H1 (cell line): ENCODE measurements at regions not wholly inside any gene's neighbourhood (a gene's known extent, or its start where the extent isn't known, plus 50 kb on each side); places are given as distances from the start of the nearest gene placed in this dataset.

ENCODE experiments used
- CTCF ChIA-PET: fragments of 300-600 bp; sonication (Branson Sonifier 250); formaldehyde crosslinking; loops from one replicate; lab custom pipeline; 2021; ENCODE audit not compliant: partially characterized antibody; lab: Charles Lee
- POLR2A ChIA-PET: fragments of 300-600 bp; sonication (Branson Sonifier 250); formaldehyde crosslinking; loops from one replicate; lab custom pipeline; 2021; ENCODE audit warnings: inconsistent platforms; ENCODE audit not compliant: partially characterized antibody; lab: Charles Lee
- DNase-seq, 2 experiments: peaks; one replicate each; pipeline versions ENCODE4 v3.0.0 to v3.0.0-alpha.2; 2010 to 2022; ENCODE audit warnings: low spot score in 2 of 2, low read depth in 1 of 2, mixed read lengths in 1 of 2
- FAIRE-seq: peaks from 2 replicates; lab custom pipeline; 2011; peaks lifted over from hg19 to GRCh38; lab: Jason Lieb, UNC
- H2AFZ ChIP-seq: 2 replicates; pipeline ENCODE4 v1.8.1; 2012; ENCODE audit warnings: low read length, inconsistent platforms
- H2AK5ac ChIP-seq: 2 replicates; pipeline ENCODE4 v1.6.1; 2013; ENCODE audit warnings: low read depth, low read length
- H2BK120ac ChIP-seq: replicated peaks from 2 replicates; pipeline ENCODE3; 2013; ENCODE audit warnings: low read depth, low read length, inconsistent platforms
- H2BK12ac ChIP-seq: 2 replicates; pipeline ENCODE4 v1.6.1; 2013; ENCODE audit warnings: low read depth, low read length
- H2BK15ac ChIP-seq: 2 replicates; pipeline ENCODE4 v1.6.1; 2013; ENCODE audit warnings: low read length
- H2BK20ac ChIP-seq: 2 replicates; pipeline ENCODE4 v1.6.1; 2013; ENCODE audit warnings: low read length
- H2BK5ac ChIP-seq: 2 replicates; pipeline ENCODE4 v1.6.1; 2013; ENCODE audit warnings: low read depth, low read length
- H3K14ac ChIP-seq: 2 replicates; pipeline ENCODE4 v1.6.1; 2013; ENCODE audit warnings: inconsistent platforms; ENCODE audit not compliant: insufficient read length
- H3K18ac ChIP-seq: 2 replicates; pipeline ENCODE4 v1.6.1; 2013; ENCODE audit warnings: low read length; ENCODE audit errors: extremely low read depth
- H3K23ac ChIP-seq: 2 replicates; pipeline ENCODE4 v1.6.1; 2013; ENCODE audit warnings: inconsistent platforms; ENCODE audit not compliant: insufficient read length
- H3K23me2 ChIP-seq: 2 replicates; pipeline ENCODE4 v1.6.1; 2013; ENCODE audit warnings: low read depth, low read length
- H3K27ac ChIP-seq: 2 replicates; pipeline ENCODE4 v1.6.1; 2011; ENCODE audit warnings: low read depth, low read length, inconsistent platforms
- H3K27me3 ChIP-seq, 4 experiments: replicated peaks in 1 of 4; 1 replicate in 1 of 4; 2 replicates in 3 of 4; pipeline versions ENCODE4 v1.6.1 to v1.8.1; 2011 to 2013; ENCODE audit warnings: low read length in 3 of 4, mild to moderate bottlenecking in 3 of 4, inconsistent platforms in 2 of 4, mixed read lengths in 2 of 4, moderate library complexity in 1 of 4; ENCODE audit not compliant: control insufficient read depth in 3 of 4, insufficient read depth in 3 of 4; ENCODE audit errors: extremely low read depth in 1 of 4
- H3K36me3 ChIP-seq, 4 experiments: 2 replicates each; pipeline versions ENCODE4 v1.6.1 to v1.8.1; 2011 to 2013; ENCODE audit warnings: mild to moderate bottlenecking in 4 of 4, low read length in 3 of 4, moderate library complexity in 2 of 4, control low read depth in 1 of 4, inconsistent platforms in 1 of 4; ENCODE audit not compliant: insufficient read depth in 4 of 4, control insufficient read depth in 2 of 4
- H3K4ac ChIP-seq: replicated peaks from 2 replicates; pipeline ENCODE3; 2013; ENCODE audit warnings: low read length, low read depth, mixed read lengths, inconsistent platforms; ENCODE audit not compliant: insufficient read length
- H3K4me1 ChIP-seq, 4 experiments: replicated peaks in 1 of 4; 1 replicate in 1 of 4; 2 replicates in 3 of 4; pipeline versions ENCODE4 v1.6.1 to v1.8.1; 2011 to 2013; ENCODE audit warnings: low read length in 3 of 4, inconsistent platforms in 2 of 4, mixed read lengths in 1 of 4; ENCODE audit not compliant: insufficient read depth in 4 of 4, control insufficient read depth in 3 of 4
- H3K4me2 ChIP-seq, 2 experiments: 2 replicates each; pipeline versions ENCODE4 v1.6.1 to v1.8.1; 2011 to 2013; ENCODE audit warnings: low read depth in 2 of 2, low read length in 2 of 2, control low read depth in 1 of 2, inconsistent platforms in 1 of 2, mild to moderate bottlenecking in 1 of 2; ENCODE audit not compliant: insufficient read depth in 1 of 2
- H3K4me3 ChIP-seq, 4 experiments: fragments of 200-600, 300-600 bp in 1 of 4; sonication (generic), shearing (Covaris generic), sonication (Bioruptor Twin) in 1 of 4; 2 replicates each; pipeline versions ENCODE4 v1.5.1 to v1.8.1; 2011 to 2016; ENCODE audit warnings: low read length in 4 of 4, low read depth in 3 of 4, control low read depth in 2 of 4, inconsistent platforms in 2 of 4, mild to moderate bottlenecking in 2 of 4, mixed read lengths in 1 of 4, moderate library complexity in 1 of 4; ENCODE audit not compliant: insufficient read depth in 2 of 4; ENCODE audit errors: extremely low read depth in 1 of 4
- H3K56ac ChIP-seq: replicated peaks from 2 replicates; pipeline ENCODE3; 2013; ENCODE audit warnings: low read depth, mild to moderate bottlenecking, mixed read lengths, low read length, inconsistent platforms; ENCODE audit not compliant: insufficient read length
- H3K79me1 ChIP-seq: 2 replicates; pipeline ENCODE4 v1.6.1; 2013; ENCODE audit warnings: low read depth, low read length, control low read depth
- H3K79me2 ChIP-seq, 2 experiments: 2 replicates each; pipeline versions ENCODE4 v1.6.1 to v1.8.1; 2012 to 2013; ENCODE audit warnings: low read length in 2 of 2, mild to moderate bottlenecking in 2 of 2, inconsistent platforms in 1 of 2; ENCODE audit not compliant: insufficient read depth in 2 of 2, control insufficient read depth in 1 of 2
- H3K9ac ChIP-seq, 4 experiments: replicated peaks in 1 of 4; 1 replicate in 1 of 4; 2 replicates in 3 of 4; pipeline versions ENCODE4 v1.6.1 to v1.8.1; 2011 to 2013; ENCODE audit warnings: low read depth in 3 of 4, low read length in 3 of 4, control low read depth in 2 of 4, mild to moderate bottlenecking in 2 of 4, moderate library complexity in 2 of 4, inconsistent platforms in 1 of 4; ENCODE audit errors: extremely low read depth in 1 of 4
- H3K9me3 ChIP-seq, 2 experiments: 2 replicates each; pipeline versions ENCODE4 v1.6.1 to v1.8.1; 2012 to 2013; ENCODE audit warnings: mild to moderate bottlenecking in 2 of 2, moderate library complexity in 2 of 2, control low read depth in 1 of 2, inconsistent platforms in 1 of 2, low read depth in 1 of 2, low read length in 1 of 2, mixed read lengths in 1 of 2; ENCODE audit not compliant: insufficient read depth in 2 of 2
- H4K20me1 ChIP-seq, 2 experiments: replicated peaks in 1 of 2; 2 replicates each; pipeline versions ENCODE3 to v1.8.1; 2011 to 2013; ENCODE audit warnings: inconsistent platforms in 2 of 2, low read length in 2 of 2, mild to moderate bottlenecking in 1 of 2; ENCODE audit not compliant: insufficient read depth in 2 of 2, control insufficient read depth in 1 of 2
- H4K5ac ChIP-seq: 2 replicates; pipeline ENCODE4 v1.6.1; 2013; ENCODE audit warnings: low read length, low read depth, mixed read lengths, inconsistent platforms; ENCODE audit not compliant: insufficient read length
- H4K8ac ChIP-seq: 2 replicates; pipeline ENCODE4 v1.8.0; 2013; ENCODE audit warnings: mild to moderate bottlenecking, moderate library complexity, low read length, inconsistent platforms; ENCODE audit not compliant: insufficient read depth; ENCODE audit errors: extremely low read depth
- H4K91ac ChIP-seq: replicated peaks from 2 replicates; pipeline ENCODE3; 2013; ENCODE audit warnings: low read length, mixed read lengths, inconsistent platforms; ENCODE audit not compliant: insufficient read length
- ATF3 ChIP-seq: IDR thresholded peaks from 2 replicates; pipeline ENCODE4 v1.6.1; 2011; ENCODE audit warnings: low read depth, mild to moderate bottlenecking, low read length; ENCODE audit not compliant: insufficient read depth
- BCL11A ChIP-seq, 2 experiments: IDR thresholded peaks; one replicate each; pipeline ENCODE4 v1.6.1; 2011; ENCODE audit warnings: low read depth in 2 of 2, low read length in 2 of 2, mild to moderate bottlenecking in 2 of 2
- CHD1 ChIP-seq: IDR thresholded peaks from 2 replicates; pipeline ENCODE4 v1.6.1; 2012; ENCODE audit warnings: low read depth, low read length, improper control_type of control experiment
- CTBP2 ChIP-seq: IDR thresholded peaks from 2 replicates; pipeline ENCODE4 v1.7.0; 2011; ENCODE audit warnings: borderline replicate concordance, mild to moderate bottlenecking, moderate library complexity, mixed read lengths, low read length; ENCODE audit not compliant: insufficient read depth, insufficient read length
- E2F6 ChIP-seq: IDR thresholded peaks from 2 replicates; pipeline ENCODE4 v1.6.1; 2012; ENCODE audit warnings: inconsistent platforms
- EGR1 ChIP-seq: IDR thresholded peaks from 2 replicates; pipeline ENCODE4 v1.6.1; 2011; ENCODE audit warnings: low read depth, low read length, borderline replicate concordance
- FOSL1 ChIP-seq: IDR thresholded peaks from 2 replicates; pipeline ENCODE4 v1.6.1; 2011; ENCODE audit warnings: mild to moderate bottlenecking, low read depth, low read length, moderate library complexity; ENCODE audit not compliant: insufficient read depth
- HDAC6 ChIP-seq: IDR thresholded peaks from one replicate; pipeline ENCODE4 v1.7.1; 2012; ENCODE audit warnings: low read depth, mild to moderate bottlenecking, inconsistent platforms, low read length, moderate library complexity
- POU5F1 ChIP-seq: IDR thresholded peaks from 2 replicates; pipeline ENCODE4 v1.6.1; 2011; ENCODE audit warnings: low read depth, mild to moderate bottlenecking, low read length, moderate library complexity
- RAD21 ChIP-seq, 2 experiments: IDR thresholded peaks in 1 of 2; conservative IDR thresholded peaks in 1 of 2; 2 replicates each; pipeline ENCODE4 v1.6.1; 2011; ENCODE audit warnings: low read depth in 2 of 2, low read length in 2 of 2, improper control_type of control experiment in 1 of 2, inconsistent platforms in 1 of 2, mild to moderate bottlenecking in 1 of 2, moderate library complexity in 1 of 2
- RBBP5 ChIP-seq: IDR thresholded peaks from 2 replicates; pipeline ENCODE4 v1.7.1; 2012; ENCODE audit warnings: low read depth, mild to moderate bottlenecking, inconsistent platforms, low read length, moderate library complexity, borderline replicate concordance
- SIX5 ChIP-seq: IDR thresholded peaks from 2 replicates; pipeline ENCODE4 v1.6.1; 2011; ENCODE audit warnings: mild to moderate bottlenecking, low read depth, low read length
- SUZ12 ChIP-seq: fragments of 200-600 bp; sonication (generic); IDR thresholded peaks from 2 replicates; pipeline ENCODE4 v1.6.1; 2012; ENCODE audit warnings: mild to moderate bottlenecking, inconsistent platforms, low read length, moderate library complexity, mixed read lengths
- TBP ChIP-seq: IDR thresholded peaks from 2 replicates; pipeline ENCODE4 v1.6.1; 2011; ENCODE audit warnings: low read depth, low read length, improper control_type of control experiment
- WGBS, 2 experiments: shearing (Covaris generic) in 1 of 2; methylation state at CpG; one replicate each; pipeline versions ENCODE4 v1.1.6 to v1.1.7; 2013 to 2015; ENCODE audit warnings: low lambda C conversion rate in 2 of 2, mixed read lengths in 2 of 2, inconsistent platforms in 1 of 2, low coverage in 1 of 2, missing lambda C conversion rate in 1 of 2; ENCODE audit not compliant: insufficient replicate concordance in 2 of 2, insufficient coverage in 1 of 2, insufficient read length in 1 of 2; ENCODE audit errors: extremely low coverage in 1 of 2, missing lambda C conversion rate in 1 of 2; 5-methylcytosine and 5-hydroxymethylcytosine counted together

- Histone ChIP-seq H3K27ac (no peak overlapping the region), H3K14ac (no peak overlapping the region), H3K4ac (no peak overlapping the region), H3K23me2 (no peaks in the 10 kb centered on the region), H4K20me1 (no peaks in the 10 kb centered on the region), H2BK20ac (no peak overlapping the region), H3K79me1 (no peaks in the 10 kb centered on the region; the same call in 1 of the 2 replicates), H2BK120ac (no peak overlapping the region), H3K79me2 (no peaks in the 10 kb centered on the region), H3K4me1 (no peaks in the 10 kb centered on the region), H2BK5ac (no peak overlapping the region), H3K4me3 (no peak overlapping the region), H3K56ac (no peak overlapping the region), H2BK12ac (no peak overlapping the region), H3K23ac (no peak overlapping the region), H2AFZ (no peak overlapping the region), H4K8ac (no peak overlapping the region), H2BK15ac (no peak overlapping the region), H3K4me2 (no peak overlapping the region), H3K36me3 (no peaks in the 10 kb centered on the region), H4K91ac (no peak overlapping the region), H3K18ac (no peak overlapping the region), H3K9ac (no peak overlapping the region), H4K5ac (no peak overlapping the region), H3K27me3 (peaks cover 0 to 1% (median 0%) of the 10 kb centered on the region in 4 experiments; a peak in 1 of 7 replicates), H3K9me3 (no peaks in the 10 kb centered on the region), H2AK5ac (no peak overlapping the region)
- ChIA-PET POLR2A (no interaction called here), CTCF (no interaction called here)
- FAIRE-seq (no peak), DNase-seq (no peak)
- 94% methylated on average over 1 of the region's 1 CpG; no CpG with 5 or more reads in 1 of the 2 experiments for WGBS, 2 experiments
- TF ChIP-seq EGR1 (no peak), FOSL1 (no peak), HDAC6 (no peak), RAD21 (IDR thresholded peaks at IDR 0.05 in 1 of 2, conservative IDR thresholded peaks at IDR 0.05 in 1 of 2; ENCODE audit: low read depth in 2 of 2, low read length in 2 of 2) (no peak), CHD1 (no peak), RBBP5 (no peak), BCL11A (IDR thresholded peaks at IDR 0.05; ENCODE audit: low read depth in 2 of 2, low read length in 2 of 2) (no peak), ATF3 (no peak), SUZ12 (no peak), CTBP2 (no peak), TBP (no peak), E2F6 (no peak), POU5F1 (no peak), SIX5 (no peak)
Measured at GRCh38 chr2:186199029-186199428, 287.0 kb upstream of the ZC3H15 start.
